IMR-90 (cell line): ENCODE measurements at regions not wholly inside any gene's neighbourhood (a gene's known extent, or its start where the extent isn't known, plus 50 kb on each side); places are given as distances from the start of the nearest gene placed in this dataset.

Source experiments
- ATAC-seq: fragments of 200-7000 bp; cut with Tn5 transposase; 2 replicates; pipeline ENCODE4 v1.9.1; 2020; ENCODE audit warnings: low read depth, mild to moderate bottlenecking, moderate library complexity
- BruUV-seq: library from RNA; stranded (reverse); fragments of 400-500 nt; replicated peaks from 2 replicates; lab custom pipeline; 2021; lab: Mats Ljungman, UMichigan
- CTCF ChIA-PET: fragments of 300-600 bp; formaldehyde crosslinking; extraction: SDS; loops from one replicate; lab custom pipeline; 2021; ENCODE audit warnings: antibody characterized with exemption; lab: Yijun Ruan, JAX
- POLR2A ChIA-PET: fragments of 300-600 bp; sonication (Branson Sonifier 250); formaldehyde crosslinking; loops from one replicate; lab custom pipeline; 2022; ENCODE audit warnings: antibody characterized with exemption; ENCODE audit not compliant: unreplicated experiment; lab: Charles Lee
- DNase-seq: peaks from one replicate; pipeline ENCODE4 v3.0.0; 2013
- H2AFZ ChIP-seq: replicated peaks from 2 replicates; pipeline ENCODE3; 2013; ENCODE audit warnings: low read length, mild to moderate bottlenecking; ENCODE audit not compliant: poor library complexity
- H2AK5ac ChIP-seq: 2 replicates; pipeline ENCODE4 v1.6.1; 2013; ENCODE audit warnings: low read depth, low read length, inconsistent platforms
- H2AK9ac ChIP-seq: replicated peaks from 2 replicates; pipeline ENCODE3; 2013; ENCODE audit warnings: mild to moderate bottlenecking, low read depth, low read length, moderate library complexity; ENCODE audit not compliant: poor library complexity
- H2BK120ac ChIP-seq: 2 replicates; pipeline ENCODE4 v1.6.1; 2013; ENCODE audit warnings: low read depth, low read length, inconsistent platforms
- H2BK15ac ChIP-seq: 3 replicates; pipeline ENCODE4 v1.6.1; 2013; ENCODE audit warnings: low read depth, low read length, inconsistent platforms
- H2BK20ac ChIP-seq: 2 replicates; pipeline ENCODE4 v1.6.1; 2013; ENCODE audit warnings: low read depth, mild to moderate bottlenecking, inconsistent platforms, low read length, moderate library complexity
- H2BK5ac ChIP-seq: 2 replicates; pipeline ENCODE4 v1.6.1; 2013; ENCODE audit warnings: mild to moderate bottlenecking, low read depth, low read length, inconsistent platforms; ENCODE audit not compliant: poor library complexity, severe bottlenecking
- H3K14ac ChIP-seq: replicated peaks from 2 replicates; pipeline ENCODE4 v1.6.1; 2013; ENCODE audit warnings: low read depth, low read length, inconsistent platforms
- H3K18ac ChIP-seq: 2 replicates; pipeline ENCODE4 v1.6.1; 2013; ENCODE audit warnings: low read depth, low read length, control low read depth
- H3K23ac ChIP-seq: 2 replicates; pipeline ENCODE4 v1.6.1; 2013; ENCODE audit warnings: low read depth, low read length, inconsistent platforms
- H3K27ac ChIP-seq: 2 replicates; pipeline ENCODE4 v1.5.1; 2013; ENCODE audit warnings: mild to moderate bottlenecking, control low read depth, low read length; ENCODE audit not compliant: insufficient read depth
- H3K27me3 ChIP-seq: 2 replicates; pipeline ENCODE4 v1.6.1; 2013; ENCODE audit warnings: low read length; ENCODE audit not compliant: control insufficient read depth, insufficient read depth
- H3K36me3 ChIP-seq: 2 replicates; pipeline ENCODE4 v1.6.1; 2013; ENCODE audit warnings: low read length, mixed read lengths; ENCODE audit not compliant: control insufficient read depth, insufficient read depth
- H3K4ac ChIP-seq: 2 replicates; pipeline ENCODE4 v1.6.1; 2013; ENCODE audit warnings: low read depth, low read length, inconsistent platforms
- H3K4me1 ChIP-seq: 2 replicates; pipeline ENCODE4 v1.6.1; 2013; ENCODE audit warnings: low read length, mixed read lengths; ENCODE audit not compliant: control insufficient read depth, insufficient read depth
- H3K4me2 ChIP-seq: 2 replicates; pipeline ENCODE4 v1.6.1; 2013; ENCODE audit warnings: low read depth, mild to moderate bottlenecking, control low read depth, low read length, moderate library complexity
- H3K4me3 ChIP-seq: 2 replicates; pipeline ENCODE4 v1.5.1; 2013; ENCODE audit warnings: low read depth, mild to moderate bottlenecking, control low read depth, low read length, moderate library complexity; ENCODE audit not compliant: insufficient read depth
- H3K56ac ChIP-seq: 2 replicates; pipeline ENCODE4 v1.6.1; 2013; ENCODE audit warnings: low read length, inconsistent platforms; ENCODE audit not compliant: insufficient read depth; ENCODE audit errors: extremely low read depth
- H3K79me1 ChIP-seq, 2 experiments: 2 replicates each; pipeline ENCODE4 v1.6.1; 2013; ENCODE audit warnings: low read length in 2 of 2, inconsistent platforms in 1 of 2, low read depth in 1 of 2
- H3K9ac ChIP-seq: 2 replicates; pipeline ENCODE4 v1.6.1; 2013; ENCODE audit warnings: low read depth, low read length, control low read depth
- H3K9me1 ChIP-seq: 2 replicates; pipeline ENCODE4 v1.6.1; 2013; ENCODE audit warnings: low read length, inconsistent platforms; ENCODE audit not compliant: insufficient read depth
- H3K9me3 ChIP-seq: 2 replicates; pipeline ENCODE4 v1.6.1; 2013; ENCODE audit warnings: low read length; ENCODE audit not compliant: control insufficient read depth, insufficient read depth
- H4K20me1 ChIP-seq: 2 replicates; pipeline ENCODE4 v1.6.1; 2013; ENCODE audit warnings: low read length, inconsistent platforms; ENCODE audit not compliant: insufficient read depth
- H4K5ac ChIP-seq: 2 replicates; pipeline ENCODE4 v1.6.1; 2013; ENCODE audit warnings: mild to moderate bottlenecking, low read depth, low read length, control low read depth
- H4K8ac ChIP-seq, 2 experiments: 2 replicates each; pipeline ENCODE4 v1.6.1; 2013; ENCODE audit warnings: low read depth in 2 of 2, low read length in 2 of 2, control low read depth in 1 of 2, inconsistent platforms in 1 of 2
- H4K91ac ChIP-seq: 2 replicates; pipeline ENCODE4 v1.6.1; 2013; ENCODE audit warnings: low read depth, low read length, inconsistent platforms; ENCODE audit not compliant: insufficient read depth
- CEBPB ChIP-seq: IDR thresholded peaks from 2 replicates; pipeline ENCODE4 v1.6.1; 2012; ENCODE audit warnings: low read depth, low read length, improper control_type of control experiment
- CHD1 ChIP-seq: IDR thresholded peaks from 2 replicates; pipeline ENCODE4 v1.6.1; 2012; ENCODE audit warnings: low read depth, low read length, improper control_type of control experiment
- FOS ChIP-seq: fragments of 150-350 bp; IDR thresholded peaks from 2 replicates; pipeline ENCODE4 v1.6.1; 2016; ENCODE audit warnings: low read depth, low read length
- MAFK ChIP-seq: IDR thresholded peaks from 2 replicates; pipeline ENCODE4 v1.6.1; 2012; ENCODE audit warnings: low read depth, low read length, improper control_type of control experiment
- RAD21 ChIP-seq: IDR thresholded peaks from 2 replicates; pipeline ENCODE4 v1.6.1; 2012; ENCODE audit warnings: low read length, improper control_type of control experiment
- RCOR1 ChIP-seq: IDR thresholded peaks from 2 replicates; pipeline ENCODE4 v1.6.1; 2012; ENCODE audit warnings: mild to moderate bottlenecking, low read length, improper control_type of control experiment; ENCODE audit not compliant: insufficient replicate concordance
- SMC3 ChIP-seq: fragments of 150-350 bp; IDR thresholded peaks from 2 replicates; pipeline ENCODE4 v1.6.1; 2016; ENCODE audit warnings: low read depth, mild to moderate bottlenecking, antibody characterized with exemption, low read length, moderate library complexity
- WGBS, 2 experiments: methylation state at CpG; one replicate each; pipeline versions ENCODE4 v1.1.5 to v1.1.7; 2013; ENCODE audit warnings: missing lambda C conversion rate in 2 of 2; ENCODE audit not compliant: insufficient read length in 1 of 2; ENCODE audit errors: extremely low coverage in 2 of 2; 5-methylcytosine and 5-hydroxymethylcytosine counted together
- dilution Hi-C: fragments of 300-500 bp; cut with HindIII; formaldehyde crosslinking; loops from one replicate; pipeline ENCODE4 v1.14.3; 2018; ENCODE audit warnings: low sequenced_read_pairs; ENCODE audit not compliant: unreplicated experiment
- in situ Hi-C: fragments of 300-500 bp; cut with MboI; formaldehyde crosslinking; loops from 3 replicates; pipeline ENCODE4 v1.14.3; 2019; ENCODE audit warnings: low sequenced_read_pairs, inconsistent platforms, mixed read lengths
- intact Hi-C: fragments of 100-400 bp; cut with micrococcal nuclease; formaldehyde crosslinking; loops from 2 replicates; pipeline ENCODE4 v1.10.0; 2022

DNA sequence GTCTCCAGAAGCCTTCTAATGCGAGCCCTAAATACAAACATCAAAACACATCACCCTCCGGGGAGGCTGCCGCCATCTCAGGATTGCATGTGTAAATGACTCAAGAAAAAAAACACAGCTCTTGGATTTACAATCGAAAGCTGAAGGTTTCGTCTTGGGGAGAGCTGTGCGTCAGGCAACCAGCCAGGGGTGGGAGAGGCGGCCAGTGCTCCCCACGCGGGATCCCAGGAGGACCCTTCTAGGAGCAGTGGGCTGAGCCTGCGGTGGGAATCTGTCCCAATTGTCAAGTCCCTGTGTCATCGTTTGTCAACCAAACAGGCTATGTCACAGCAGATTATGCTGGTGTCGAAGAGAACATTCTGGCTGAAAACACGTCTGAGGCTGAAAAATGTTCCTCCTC is 209.7 kb downstream of the ABCC12 start:
- Histone ChIP-seq H4K91ac (no peak overlapping the region), H2AK9ac (peak overlapping the region; percentile 39), H3K23ac (no peak overlapping the region), H3K79me1 (no peaks in the 10 kb centered on the region), H3K4me3 (no peak overlapping the region), H2BK120ac (no peak overlapping the region), H2AK5ac (no peak overlapping the region), H3K9me1 (no peaks in the 10 kb centered on the region), H4K8ac (no peak overlapping the region), H4K20me1 (no peaks in the 10 kb centered on the region), H2BK15ac (no peak overlapping the region), H3K4me2 (no peak overlapping the region), H3K14ac (no peak overlapping the region), H2AFZ (no peak overlapping the region), H3K36me3 (no peaks in the 10 kb centered on the region), H2BK5ac (no peak overlapping the region), H3K9me3 (no peaks in the 10 kb centered on the region), H3K56ac (no peak overlapping the region), H4K5ac (no peak overlapping the region), H2BK20ac (no peak overlapping the region), H3K27ac (no peak overlapping the region), H3K4ac (no peak overlapping the region), H3K4me1 (no peaks in the 10 kb centered on the region), H3K18ac (no peak overlapping the region), H3K9ac (no peak overlapping the region), H3K27me3 (peaks cover 7% of the 10 kb centered on the region)
- ChIA-PET CTCF (no interaction called here), POLR2A (no interaction called here)
- TF ChIP-seq SMC3 (no peak), CHD1 (no peak), RCOR1 (no peak), MAFK (no peak), RAD21 (no peak), CEBPB (no peak), FOS (no peak)
- no TSS peak for BruUV-seq
- in situ Hi-C loops = no loop called here
- intact Hi-C loops = no loop called here
- DNase-seq (no peak), ATAC-seq (no peak)
- dilution Hi-C loops = no loop called here
- WGBS, 2 experiments = 32% methylated on average over 8 of the region's 13 CpGs; no CpG with 5 or more reads in 1 of the 2 experiments
